ENCODE measurements at regions not wholly inside any gene's neighbourhood (a gene's known extent, or its start where the extent isn't known, plus 50 kb on each side); places are given as distances from the start of the nearest gene placed in this dataset.

DNA sequence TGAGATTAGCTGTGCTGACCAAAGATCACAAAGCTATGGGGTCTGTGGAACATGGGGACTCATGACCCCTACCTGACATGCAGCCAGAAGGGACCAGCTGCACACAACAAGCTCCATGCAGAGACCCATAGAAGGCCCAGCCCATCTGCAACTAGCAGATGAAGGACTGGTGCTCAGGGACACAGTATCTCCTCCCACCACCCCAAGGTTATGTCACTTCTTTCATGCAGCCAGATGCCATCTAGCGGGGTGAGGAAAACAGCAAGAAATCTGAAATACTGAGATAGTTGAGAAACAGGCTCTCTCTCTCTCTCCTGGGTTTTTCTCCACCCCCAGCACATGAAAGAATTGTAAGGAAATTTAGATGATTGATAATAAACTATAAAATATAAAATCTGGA is 161.3 kb upstream of the DAPK1 start:
- TF ChIP-seq EZH2 (IDR thresholded peaks at IDR 0.05; ENCODE audit: borderline replicate concordance) (no peak), EZH2phosphoT487 (IDR thresholded peaks at IDR 0.05; ENCODE audit: low read depth, severe bottlenecking, unreplicated experiment) (no peak)
- TF ChIP-seq, protein P1, sequence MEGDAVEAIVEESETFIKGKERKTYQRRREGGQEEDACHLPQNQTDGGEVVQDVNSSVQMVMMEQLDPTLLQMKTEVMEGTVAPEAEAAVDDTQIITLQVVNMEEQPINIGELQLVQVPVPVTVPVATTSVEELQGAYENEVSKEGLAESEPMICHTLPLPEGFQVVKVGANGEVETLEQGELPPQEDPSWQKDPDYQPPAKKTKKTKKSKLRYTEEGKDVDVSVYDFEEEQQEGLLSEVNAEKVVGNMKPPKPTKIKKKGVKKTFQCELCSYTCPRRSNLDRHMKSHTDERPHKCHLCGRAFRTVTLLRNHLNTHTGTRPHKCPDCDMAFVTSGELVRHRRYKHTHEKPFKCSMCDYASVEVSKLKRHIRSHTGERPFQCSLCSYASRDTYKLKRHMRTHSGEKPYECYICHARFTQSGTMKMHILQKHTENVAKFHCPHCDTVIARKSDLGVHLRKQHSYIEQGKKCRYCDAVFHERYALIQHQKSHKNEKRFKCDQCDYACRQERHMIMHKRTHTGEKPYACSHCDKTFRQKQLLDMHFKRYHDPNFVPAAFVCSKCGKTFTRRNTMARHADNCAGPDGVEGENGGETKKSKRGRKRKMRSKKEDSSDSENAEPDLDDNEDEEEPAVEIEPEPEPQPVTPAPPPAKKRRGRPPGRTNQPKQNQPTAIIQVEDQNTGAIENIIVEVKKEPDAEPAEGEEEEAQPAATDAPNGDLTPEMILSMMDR (IDR thresholded peaks at IDR 0.05; ENCODE audit: poor library complexity) = no peak
- H3K9me2 ChIP-seq (replicated peaks; ENCODE audit: insufficient read depth) = no peaks in the 10 kb centered on the region
- 57% methylated on average over 1 of the region's 1 CpG for WGBS (ENCODE audit: low lambda C conversion rate, missing lambda C conversion rate)
- H3K9me3 ChIP-seq (ENCODE audit: low read depth) = no peaks in the 10 kb centered on the region
- H3K27me3 ChIP-seq = no peaks in the 10 kb centered on the region
- peaks cover 11% of the 10 kb centered on the region for H3K4me1 ChIP-seq (ENCODE audit: insufficient read depth)
- H3K79me2 ChIP-seq = no peaks in the 10 kb centered on the region
- H3K4me3 ChIP-seq = no peak overlapping the region
- no peaks in the 10 kb centered on the region for H4K20me1 ChIP-seq (ENCODE audit: insufficient read depth, poor library complexity, severe bottlenecking)
- H3K36me3 ChIP-seq (replicated peaks; ENCODE audit: insufficient read depth, low read depth) = no peaks in the 10 kb centered on the region
- DNase-seq (ENCODE audit: low spot score) = peak; percentile 33
- no peak overlapping the region for H3K27ac ChIP-seq
- H2AFZ ChIP-seq = no peak overlapping the region
- H3K4me2 ChIP-seq = peak overlapping the region; percentile 85

DNA sequence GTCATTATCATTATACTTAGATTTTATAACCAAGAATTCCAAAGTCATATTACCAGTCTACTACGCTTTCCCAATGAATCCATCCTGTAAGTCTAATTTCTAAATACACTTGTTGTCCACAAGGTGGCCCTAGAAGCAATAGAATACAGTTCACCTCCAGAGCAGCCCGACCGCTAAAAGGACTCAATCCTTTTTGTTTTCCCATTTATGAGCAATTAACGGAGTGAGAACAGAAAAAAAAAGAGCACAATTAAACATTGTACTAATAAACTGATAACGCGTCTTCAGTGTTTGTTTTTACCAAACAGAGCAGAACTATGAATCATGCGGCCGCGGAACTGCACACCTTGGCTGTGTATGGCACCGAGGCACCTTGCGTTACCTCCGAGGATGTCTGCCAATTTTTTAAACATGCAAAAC is 160.7 kb upstream of the DAPK1 start:
- peak overlapping the region; percentile 85 for H3K4me2 ChIP-seq
- H3K36me3 ChIP-seq (replicated peaks; ENCODE audit: insufficient read depth, low read depth) = no peaks in the 10 kb centered on the region
- no peaks in the 10 kb centered on the region for H3K79me2 ChIP-seq
- 3% methylated on average over 12 of the region's 12 CpGs for WGBS (ENCODE audit: low lambda C conversion rate, missing lambda C conversion rate)
- H3K9me3 ChIP-seq (ENCODE audit: low read depth) = no peaks in the 10 kb centered on the region
- H3K4me1 ChIP-seq (ENCODE audit: insufficient read depth) = peaks cover 11% of the 10 kb centered on the region
- H3K9me2 ChIP-seq (replicated peaks; ENCODE audit: insufficient read depth) = no peaks in the 10 kb centered on the region
- H4K20me1 ChIP-seq (ENCODE audit: insufficient read depth, poor library complexity, severe bottlenecking) = no peaks in the 10 kb centered on the region
- H3K27me3 ChIP-seq = no peaks in the 10 kb centered on the region
- peak; percentile 86 for DNase-seq (ENCODE audit: low spot score)
- TF ChIP-seq, protein P1 (IDR thresholded peaks at IDR 0.05; ENCODE audit: poor library complexity) = peak; percentile 87
- no peak for TF ChIP-seq EZH2 (IDR thresholded peaks at IDR 0.05; ENCODE audit: borderline replicate concordance)
- H3K27ac ChIP-seq = no peak overlapping the region
- H2AFZ ChIP-seq = peak overlapping the region; percentile 12
- peak overlapping the region; percentile 38 for H3K4me3 ChIP-seq

DNA sequence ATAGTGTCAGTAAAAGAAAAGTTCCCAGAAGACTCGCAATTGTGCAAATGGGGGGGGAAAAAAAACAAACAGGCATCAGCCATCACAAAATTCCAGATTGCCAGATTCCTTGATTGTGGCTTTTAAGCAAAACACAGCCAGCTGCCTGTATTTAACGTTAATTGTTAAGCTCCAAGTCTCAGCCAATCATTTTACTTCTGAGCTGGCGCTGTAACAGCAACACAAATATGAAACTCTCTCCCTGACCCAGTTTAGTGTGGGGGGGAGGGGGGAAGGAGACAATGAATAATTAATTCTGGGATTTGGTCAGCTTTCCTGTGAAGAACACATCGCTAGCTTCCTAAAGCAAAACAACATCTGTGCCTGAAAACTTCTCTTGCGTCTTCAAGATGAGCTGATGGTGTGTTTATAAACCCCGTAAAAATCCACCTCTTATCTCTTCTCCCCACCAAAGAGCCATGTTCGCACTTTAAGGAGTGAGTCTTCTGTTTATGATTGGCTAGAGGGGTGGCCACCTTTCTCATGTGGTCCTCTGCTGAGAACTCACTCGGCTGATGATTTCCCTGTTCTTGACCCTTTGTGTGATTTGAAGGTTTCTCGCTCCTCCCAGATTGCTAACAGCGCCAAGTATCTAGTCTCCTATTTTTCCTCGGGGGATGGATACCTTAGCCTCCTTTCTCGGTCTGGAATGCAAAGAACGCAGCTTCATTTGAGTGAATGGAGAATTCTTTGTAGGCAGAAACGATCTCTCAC is 160.2 kb upstream of the DAPK1 start:
- no peaks in the 10 kb centered on the region for H3K9me2 ChIP-seq (replicated peaks; ENCODE audit: insufficient read depth)
- peak overlapping the region; percentile 85 for H3K4me2 ChIP-seq
- H3K27me3 ChIP-seq = no peaks in the 10 kb centered on the region
- no peaks in the 10 kb centered on the region for H3K36me3 ChIP-seq (replicated peaks; ENCODE audit: insufficient read depth, low read depth)
- H2AFZ ChIP-seq = peak overlapping the region; percentile 12
- peak; percentile 19 for DNase-seq (ENCODE audit: low spot score)
- peak overlapping the region; percentile 38 for H3K4me3 ChIP-seq
- 2% methylated on average over 14 of the region's 14 CpGs for whole genome bisulfite sequencing (ENCODE audit: low lambda C conversion rate, missing lambda C conversion rate)
- no peaks in the 10 kb centered on the region for H4K20me1 ChIP-seq (ENCODE audit: insufficient read depth, poor library complexity, severe bottlenecking)
- no peaks in the 10 kb centered on the region for H3K9me3 ChIP-seq (ENCODE audit: low read depth)
- TF ChIP-seq EZH2phosphoT487 (IDR thresholded peaks at IDR 0.05; ENCODE audit: low read depth, severe bottlenecking, unreplicated experiment) (no peak), EZH2 (IDR thresholded peaks at IDR 0.05; ENCODE audit: borderline replicate concordance) (no peak)
- TF ChIP-seq, protein P1 (IDR thresholded peaks at IDR 0.05; ENCODE audit: poor library complexity) = no peak
- H3K4me1 ChIP-seq (ENCODE audit: insufficient read depth) = peaks cover 11% of the 10 kb centered on the region
- no peak overlapping the region for H3K27ac ChIP-seq
- H3K79me2 ChIP-seq = no peaks in the 10 kb centered on the region
